H1 (cell line): ENCODE measurements at regions not wholly inside any gene's neighbourhood (a gene's known extent, or its start where the extent isn't known, plus 50 kb on each side); places are given as distances from the start of the nearest gene placed in this dataset.

ENCODE experiments used
- CTCF ChIA-PET: fragments of 300-600 bp; sonication (Branson Sonifier 250); formaldehyde crosslinking; loops from one replicate; lab custom pipeline; 2021; ENCODE audit not compliant: partially characterized antibody; lab: Charles Lee
- POLR2A ChIA-PET: fragments of 300-600 bp; sonication (Branson Sonifier 250); formaldehyde crosslinking; loops from one replicate; lab custom pipeline; 2021; ENCODE audit warnings: inconsistent platforms; ENCODE audit not compliant: partially characterized antibody; lab: Charles Lee
- DNase-seq, 2 experiments: peaks; one replicate each; pipeline versions ENCODE4 v3.0.0 to v3.0.0-alpha.2; 2010 to 2022; ENCODE audit warnings: low spot score in 2 of 2, low read depth in 1 of 2, mixed read lengths in 1 of 2
- FAIRE-seq: peaks from 2 replicates; lab custom pipeline; 2011; peaks lifted over from hg19 to GRCh38; lab: Jason Lieb, UNC
- H2AFZ ChIP-seq: 2 replicates; pipeline ENCODE4 v1.8.1; 2012; ENCODE audit warnings: low read length, inconsistent platforms
- H2AK5ac ChIP-seq: 2 replicates; pipeline ENCODE4 v1.6.1; 2013; ENCODE audit warnings: low read depth, low read length
- H2BK120ac ChIP-seq: replicated peaks from 2 replicates; pipeline ENCODE3; 2013; ENCODE audit warnings: low read depth, low read length, inconsistent platforms
- H2BK12ac ChIP-seq: 2 replicates; pipeline ENCODE4 v1.6.1; 2013; ENCODE audit warnings: low read depth, low read length
- H2BK15ac ChIP-seq: 2 replicates; pipeline ENCODE4 v1.6.1; 2013; ENCODE audit warnings: low read length
- H2BK20ac ChIP-seq: 2 replicates; pipeline ENCODE4 v1.6.1; 2013; ENCODE audit warnings: low read length
- H2BK5ac ChIP-seq: 2 replicates; pipeline ENCODE4 v1.6.1; 2013; ENCODE audit warnings: low read depth, low read length
- H3K14ac ChIP-seq: 2 replicates; pipeline ENCODE4 v1.6.1; 2013; ENCODE audit warnings: inconsistent platforms; ENCODE audit not compliant: insufficient read length
- H3K18ac ChIP-seq: 2 replicates; pipeline ENCODE4 v1.6.1; 2013; ENCODE audit warnings: low read length; ENCODE audit errors: extremely low read depth
- H3K23ac ChIP-seq: 2 replicates; pipeline ENCODE4 v1.6.1; 2013; ENCODE audit warnings: inconsistent platforms; ENCODE audit not compliant: insufficient read length
- H3K23me2 ChIP-seq: 2 replicates; pipeline ENCODE4 v1.6.1; 2013; ENCODE audit warnings: low read depth, low read length
- H3K27ac ChIP-seq: 2 replicates; pipeline ENCODE4 v1.6.1; 2011; ENCODE audit warnings: low read depth, low read length, inconsistent platforms
- H3K27me3 ChIP-seq, 4 experiments: replicated peaks in 1 of 4; 1 replicate in 1 of 4; 2 replicates in 3 of 4; pipeline versions ENCODE4 v1.6.1 to v1.8.1; 2011 to 2013; ENCODE audit warnings: low read length in 3 of 4, mild to moderate bottlenecking in 3 of 4, inconsistent platforms in 2 of 4, mixed read lengths in 2 of 4, moderate library complexity in 1 of 4; ENCODE audit not compliant: control insufficient read depth in 3 of 4, insufficient read depth in 3 of 4; ENCODE audit errors: extremely low read depth in 1 of 4
- H3K36me3 ChIP-seq, 4 experiments: 2 replicates each; pipeline versions ENCODE4 v1.6.1 to v1.8.1; 2011 to 2013; ENCODE audit warnings: mild to moderate bottlenecking in 4 of 4, low read length in 3 of 4, moderate library complexity in 2 of 4, control low read depth in 1 of 4, inconsistent platforms in 1 of 4; ENCODE audit not compliant: insufficient read depth in 4 of 4, control insufficient read depth in 2 of 4
- H3K4ac ChIP-seq: replicated peaks from 2 replicates; pipeline ENCODE3; 2013; ENCODE audit warnings: low read length, low read depth, mixed read lengths, inconsistent platforms; ENCODE audit not compliant: insufficient read length
- H3K4me1 ChIP-seq, 4 experiments: replicated peaks in 1 of 4; 1 replicate in 1 of 4; 2 replicates in 3 of 4; pipeline versions ENCODE4 v1.6.1 to v1.8.1; 2011 to 2013; ENCODE audit warnings: low read length in 3 of 4, inconsistent platforms in 2 of 4, mixed read lengths in 1 of 4; ENCODE audit not compliant: insufficient read depth in 4 of 4, control insufficient read depth in 3 of 4
- H3K4me2 ChIP-seq, 2 experiments: 2 replicates each; pipeline versions ENCODE4 v1.6.1 to v1.8.1; 2011 to 2013; ENCODE audit warnings: low read depth in 2 of 2, low read length in 2 of 2, control low read depth in 1 of 2, inconsistent platforms in 1 of 2, mild to moderate bottlenecking in 1 of 2; ENCODE audit not compliant: insufficient read depth in 1 of 2
- H3K4me3 ChIP-seq, 4 experiments: fragments of 200-600, 300-600 bp in 1 of 4; sonication (generic), shearing (Covaris generic), sonication (Bioruptor Twin) in 1 of 4; 2 replicates each; pipeline versions ENCODE4 v1.5.1 to v1.8.1; 2011 to 2016; ENCODE audit warnings: low read length in 4 of 4, low read depth in 3 of 4, control low read depth in 2 of 4, inconsistent platforms in 2 of 4, mild to moderate bottlenecking in 2 of 4, mixed read lengths in 1 of 4, moderate library complexity in 1 of 4; ENCODE audit not compliant: insufficient read depth in 2 of 4; ENCODE audit errors: extremely low read depth in 1 of 4
- H3K56ac ChIP-seq: replicated peaks from 2 replicates; pipeline ENCODE3; 2013; ENCODE audit warnings: low read depth, mild to moderate bottlenecking, mixed read lengths, low read length, inconsistent platforms; ENCODE audit not compliant: insufficient read length
- H3K79me1 ChIP-seq: 2 replicates; pipeline ENCODE4 v1.6.1; 2013; ENCODE audit warnings: low read depth, low read length, control low read depth
- H3K79me2 ChIP-seq, 2 experiments: 2 replicates each; pipeline versions ENCODE4 v1.6.1 to v1.8.1; 2012 to 2013; ENCODE audit warnings: low read length in 2 of 2, mild to moderate bottlenecking in 2 of 2, inconsistent platforms in 1 of 2; ENCODE audit not compliant: insufficient read depth in 2 of 2, control insufficient read depth in 1 of 2
- H3K9ac ChIP-seq, 4 experiments: replicated peaks in 1 of 4; 1 replicate in 1 of 4; 2 replicates in 3 of 4; pipeline versions ENCODE4 v1.6.1 to v1.8.1; 2011 to 2013; ENCODE audit warnings: low read depth in 3 of 4, low read length in 3 of 4, control low read depth in 2 of 4, mild to moderate bottlenecking in 2 of 4, moderate library complexity in 2 of 4, inconsistent platforms in 1 of 4; ENCODE audit errors: extremely low read depth in 1 of 4
- H3K9me3 ChIP-seq, 2 experiments: 2 replicates each; pipeline versions ENCODE4 v1.6.1 to v1.8.1; 2012 to 2013; ENCODE audit warnings: mild to moderate bottlenecking in 2 of 2, moderate library complexity in 2 of 2, control low read depth in 1 of 2, inconsistent platforms in 1 of 2, low read depth in 1 of 2, low read length in 1 of 2, mixed read lengths in 1 of 2; ENCODE audit not compliant: insufficient read depth in 2 of 2
- H4K20me1 ChIP-seq, 2 experiments: replicated peaks in 1 of 2; 2 replicates each; pipeline versions ENCODE3 to v1.8.1; 2011 to 2013; ENCODE audit warnings: inconsistent platforms in 2 of 2, low read length in 2 of 2, mild to moderate bottlenecking in 1 of 2; ENCODE audit not compliant: insufficient read depth in 2 of 2, control insufficient read depth in 1 of 2
- H4K5ac ChIP-seq: 2 replicates; pipeline ENCODE4 v1.6.1; 2013; ENCODE audit warnings: low read length, low read depth, mixed read lengths, inconsistent platforms; ENCODE audit not compliant: insufficient read length
- H4K8ac ChIP-seq: 2 replicates; pipeline ENCODE4 v1.8.0; 2013; ENCODE audit warnings: mild to moderate bottlenecking, moderate library complexity, low read length, inconsistent platforms; ENCODE audit not compliant: insufficient read depth; ENCODE audit errors: extremely low read depth
- H4K91ac ChIP-seq: replicated peaks from 2 replicates; pipeline ENCODE3; 2013; ENCODE audit warnings: low read length, mixed read lengths, inconsistent platforms; ENCODE audit not compliant: insufficient read length
- CBX8 ChIP-seq: fragments of 300-800, 300-1000 bp; sonication (generic); IDR thresholded peaks from 2 replicates; pipeline ENCODE4 v1.7.1; 2016; ENCODE audit warnings: low read depth, low read length, borderline replicate concordance
- CHD1 ChIP-seq: IDR thresholded peaks from 2 replicates; pipeline ENCODE4 v1.6.1; 2012; ENCODE audit warnings: low read depth, low read length, improper control_type of control experiment
- E2F6 ChIP-seq: IDR thresholded peaks from 2 replicates; pipeline ENCODE4 v1.6.1; 2012; ENCODE audit warnings: inconsistent platforms
- EP300 ChIP-seq, 2 experiments: IDR thresholded peaks; 1 replicate in 1 of 2; 2 replicates in 1 of 2; pipeline ENCODE4 v1.6.1; 2011 to 2012; ENCODE audit warnings: low read depth in 2 of 2, low read length in 2 of 2, mild to moderate bottlenecking in 2 of 2, borderline replicate concordance in 1 of 2, inconsistent platforms in 1 of 2, moderate library complexity in 1 of 2
- EZH2 ChIP-seq: fragments of 200-600 bp; sonication (generic); IDR thresholded peaks from 2 replicates; pipeline ENCODE4 v1.7.1; 2012; ENCODE audit warnings: low read depth, mild to moderate bottlenecking, moderate library complexity, low read length, inconsistent platforms; ENCODE audit not compliant: severe bottlenecking
- KDM4A ChIP-seq: IDR thresholded peaks from one replicate; pipeline ENCODE4 v1.7.1; 2012; ENCODE audit warnings: low read depth, mild to moderate bottlenecking, moderate library complexity, low read length, inconsistent platforms; ENCODE audit not compliant: severe bottlenecking
- KDM5A ChIP-seq: fragments of 200-600 bp; IDR thresholded peaks from 2 replicates; pipeline ENCODE4 v1.7.1; 2012; ENCODE audit warnings: mild to moderate bottlenecking, low read length, inconsistent platforms, mixed read lengths
- PHF8 ChIP-seq: fragments of 200-600 bp; sonication (generic); conservative IDR thresholded peaks from 2 replicates; pipeline ENCODE4 v1.7.1; 2012; ENCODE audit warnings: low read depth, mild to moderate bottlenecking, inconsistent platforms, low read length, moderate library complexity
- RNF2 ChIP-seq: fragments of 200-900, 300-1000 bp; sonication (generic); IDR thresholded peaks from 2 replicates; pipeline ENCODE4 v1.7.1; 2016; ENCODE audit warnings: borderline replicate concordance, low read depth, mild to moderate bottlenecking, antibody characterized with exemption, low read length; ENCODE audit not compliant: poor library complexity, severe bottlenecking; ENCODE audit errors: missing control alignments
- SAP30 ChIP-seq: fragments of 300-600 bp; sonication (generic); IDR thresholded peaks from 2 replicates; pipeline ENCODE4 v1.7.1; 2012; ENCODE audit warnings: low read length, moderate library complexity, mild to moderate bottlenecking, inconsistent platforms; ENCODE audit not compliant: insufficient read depth, insufficient replicate concordance
- SIX5 ChIP-seq: IDR thresholded peaks from 2 replicates; pipeline ENCODE4 v1.6.1; 2011; ENCODE audit warnings: mild to moderate bottlenecking, low read depth, low read length
- TF ChIP-seq, protein P1 (sequence below): IDR thresholded peaks from 2 replicates; pipeline ENCODE4 v1.6.1; 2011; ENCODE audit warnings: low read length, improper control_type of control experiment

GRCh38 chr3:162165346-162165745 is 668.7 kb downstream of the OTOL1 start:
- Histone ChIP-seq H4K8ac (no peak overlapping the region), H4K5ac (no peak overlapping the region), H3K18ac (no peak overlapping the region), H3K27ac (no peak overlapping the region), H3K4me1 (no peaks in the 10 kb centered on the region), H3K79me2 (no peaks in the 10 kb centered on the region), H3K27me3 (no peaks in the 10 kb centered on the region), H3K56ac (no peak overlapping the region), H3K36me3 (no peaks in the 10 kb centered on the region), H3K9me3 (no peaks in the 10 kb centered on the region), H2BK5ac (no peak overlapping the region), H2AK5ac (no peak overlapping the region), H3K79me1 (no peaks in the 10 kb centered on the region), H2BK20ac (no peak overlapping the region), H3K4me3 (no peak overlapping the region), H4K91ac (no peak overlapping the region), H2BK12ac (no peak overlapping the region), H3K14ac (no peak overlapping the region), H2BK15ac (no peak overlapping the region), H3K4ac (no peak overlapping the region), H3K9ac (no peak overlapping the region), H3K23me2 (no peaks in the 10 kb centered on the region; the same call in 1 of the 2 replicates), H4K20me1 (no peaks in the 10 kb centered on the region), H3K23ac (no peak overlapping the region), H3K4me2 (no peak overlapping the region), H2AFZ (no peak overlapping the region), H2BK120ac (no peak overlapping the region)
- ChIA-PET POLR2A (no interaction called here), CTCF (interaction anchor here (1.3 kb wide), 1 partner anchor 26 kb away, joined by 3 read pairs; no protein-coding TSS in a partner anchor)
- FAIRE-seq: no peak
- DNase-seq: no peak
- TF ChIP-seq E2F6 (no peak), SAP30 (no peak), KDM5A (no peak), EP300 (IDR thresholded peaks at IDR 0.05; ENCODE audit: borderline replicate concordance in 1 of 2, low read depth in 2 of 2, low read length in 2 of 2) (no peak), RNF2 (no peak), SIX5 (no peak), EZH2 (no peak), CBX8 (no peak), CHD1 (no peak), KDM4A (no peak), PHF8 (no peak)
- TF ChIP-seq, protein P1, sequence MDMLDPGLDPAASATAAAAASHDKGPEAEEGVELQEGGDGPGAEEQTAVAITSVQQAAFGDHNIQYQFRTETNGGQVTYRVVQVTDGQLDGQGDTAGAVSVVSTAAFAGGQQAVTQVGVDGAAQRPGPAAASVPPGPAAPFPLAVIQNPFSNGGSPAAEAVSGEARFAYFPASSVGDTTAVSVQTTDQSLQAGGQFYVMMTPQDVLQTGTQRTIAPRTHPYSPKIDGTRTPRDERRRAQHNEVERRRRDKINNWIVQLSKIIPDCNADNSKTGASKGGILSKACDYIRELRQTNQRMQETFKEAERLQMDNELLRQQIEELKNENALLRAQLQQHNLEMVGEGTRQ: no peak
